ENCODE measurements at regions not wholly inside any gene's neighbourhood (a gene's known extent, or its start where the extent isn't known, plus 50 kb on each side); places are given as distances from the start of the nearest gene placed in this dataset.

DNA sequence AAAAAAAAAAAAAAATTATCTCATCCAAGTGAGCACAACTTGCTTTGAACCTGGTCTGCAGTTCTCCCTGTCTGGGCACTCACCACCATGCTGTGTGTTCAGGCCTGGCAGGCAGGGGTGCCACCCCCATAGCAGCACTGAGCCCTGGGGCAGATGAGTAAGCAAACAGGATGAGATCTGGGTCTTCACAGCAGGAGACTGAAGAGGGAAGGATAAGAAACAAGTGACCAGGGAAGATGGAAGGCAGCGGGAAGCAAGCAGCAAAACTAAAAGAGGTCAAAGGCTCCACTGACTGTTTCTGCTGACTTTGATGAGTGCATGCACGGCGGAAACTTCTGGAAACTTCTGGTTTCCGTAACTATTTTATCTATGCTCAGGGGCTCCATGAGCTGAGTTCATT is 133.5 kb upstream of the SOD1 start:
- H3K27me3 ChIP-seq (replicated peaks; ENCODE audit: control insufficient read depth, insufficient read depth, low read length) = no peaks in the 10 kb centered on the region
- TF ChIP-seq, protein P1, sequence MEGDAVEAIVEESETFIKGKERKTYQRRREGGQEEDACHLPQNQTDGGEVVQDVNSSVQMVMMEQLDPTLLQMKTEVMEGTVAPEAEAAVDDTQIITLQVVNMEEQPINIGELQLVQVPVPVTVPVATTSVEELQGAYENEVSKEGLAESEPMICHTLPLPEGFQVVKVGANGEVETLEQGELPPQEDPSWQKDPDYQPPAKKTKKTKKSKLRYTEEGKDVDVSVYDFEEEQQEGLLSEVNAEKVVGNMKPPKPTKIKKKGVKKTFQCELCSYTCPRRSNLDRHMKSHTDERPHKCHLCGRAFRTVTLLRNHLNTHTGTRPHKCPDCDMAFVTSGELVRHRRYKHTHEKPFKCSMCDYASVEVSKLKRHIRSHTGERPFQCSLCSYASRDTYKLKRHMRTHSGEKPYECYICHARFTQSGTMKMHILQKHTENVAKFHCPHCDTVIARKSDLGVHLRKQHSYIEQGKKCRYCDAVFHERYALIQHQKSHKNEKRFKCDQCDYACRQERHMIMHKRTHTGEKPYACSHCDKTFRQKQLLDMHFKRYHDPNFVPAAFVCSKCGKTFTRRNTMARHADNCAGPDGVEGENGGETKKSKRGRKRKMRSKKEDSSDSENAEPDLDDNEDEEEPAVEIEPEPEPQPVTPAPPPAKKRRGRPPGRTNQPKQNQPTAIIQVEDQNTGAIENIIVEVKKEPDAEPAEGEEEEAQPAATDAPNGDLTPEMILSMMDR (IDR thresholded peaks at IDR 0.05; ENCODE audit: insufficient read depth, low read length, poor library complexity, severe bottlenecking) = no peak
- no peak for DNase-seq (ENCODE audit: extremely low read depth, insufficient read length)
- H3K4me3 ChIP-seq (replicated peaks; ENCODE audit: low read depth, low read length) = no peak overlapping the region
- H3K36me3 ChIP-seq (ENCODE audit: control insufficient read depth, insufficient read depth, low read length) = no peaks in the 10 kb centered on the region

DNA sequence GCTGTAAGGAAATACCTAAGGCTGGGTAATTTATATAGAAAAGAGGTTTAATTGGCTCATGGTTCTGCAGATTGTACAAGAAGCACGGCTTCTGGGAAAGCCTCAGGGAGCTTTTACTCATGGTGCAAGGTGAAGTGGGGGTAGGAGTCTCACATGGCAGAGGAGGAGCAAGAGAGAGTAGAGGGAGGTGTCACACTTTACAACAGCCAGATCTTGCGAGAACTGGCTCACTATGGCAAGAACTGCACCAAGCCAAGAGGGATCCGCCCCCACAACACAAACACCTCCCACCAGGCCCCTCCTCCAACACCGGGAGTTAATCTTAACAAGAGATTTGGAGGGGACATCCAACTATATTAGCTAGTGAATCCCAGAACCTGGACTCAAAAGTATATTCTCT is 135.4 kb upstream of the SOD1 start:
- H3K4me3 ChIP-seq (replicated peaks; ENCODE audit: low read depth, low read length) = no peak overlapping the region
- TF ChIP-seq, protein P1 (IDR thresholded peaks at IDR 0.05; ENCODE audit: insufficient read depth, low read length, poor library complexity, severe bottlenecking) = no peak
- DNase-seq (ENCODE audit: extremely low read depth, insufficient read length) = no peak
- no peaks in the 10 kb centered on the region for H3K27me3 ChIP-seq (replicated peaks; ENCODE audit: control insufficient read depth, insufficient read depth, low read length)
- H3K36me3 ChIP-seq (ENCODE audit: control insufficient read depth, insufficient read depth, low read length) = no peaks in the 10 kb centered on the region

DNA sequence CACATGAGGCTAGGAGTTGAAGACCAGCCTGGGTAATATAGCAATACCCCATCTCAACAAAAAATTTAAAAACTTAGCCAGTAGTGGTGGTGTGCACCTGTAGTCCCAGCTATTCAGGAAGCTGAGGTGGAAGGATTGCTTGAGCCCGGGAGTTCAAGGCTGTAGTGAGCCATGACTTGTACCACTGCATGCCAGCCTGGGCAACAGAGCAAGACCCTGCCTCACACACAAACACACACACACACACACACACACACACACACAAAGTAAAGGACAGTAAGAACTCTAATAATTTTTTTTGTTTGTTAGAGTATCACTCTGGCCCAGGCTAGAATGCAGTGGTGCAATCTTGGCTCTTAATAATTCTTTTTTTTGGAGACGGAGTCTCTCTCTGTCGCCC is 138.0 kb upstream of the SOD1 start:
- Histone ChIP-seq H3K36me3 (ENCODE audit: control insufficient read depth, insufficient read depth, low read length) (no peaks in the 10 kb centered on the region), H3K27me3 (replicated peaks; ENCODE audit: control insufficient read depth, insufficient read depth, low read length) (no peaks in the 10 kb centered on the region), H3K4me3 (replicated peaks; ENCODE audit: low read depth, low read length) (no peak overlapping the region)
- DNase-seq (ENCODE audit: extremely low read depth, insufficient read length) = no peak
- TF ChIP-seq, protein P1 (IDR thresholded peaks at IDR 0.05; ENCODE audit: insufficient read depth, low read length, poor library complexity, severe bottlenecking) = no peak

DNA sequence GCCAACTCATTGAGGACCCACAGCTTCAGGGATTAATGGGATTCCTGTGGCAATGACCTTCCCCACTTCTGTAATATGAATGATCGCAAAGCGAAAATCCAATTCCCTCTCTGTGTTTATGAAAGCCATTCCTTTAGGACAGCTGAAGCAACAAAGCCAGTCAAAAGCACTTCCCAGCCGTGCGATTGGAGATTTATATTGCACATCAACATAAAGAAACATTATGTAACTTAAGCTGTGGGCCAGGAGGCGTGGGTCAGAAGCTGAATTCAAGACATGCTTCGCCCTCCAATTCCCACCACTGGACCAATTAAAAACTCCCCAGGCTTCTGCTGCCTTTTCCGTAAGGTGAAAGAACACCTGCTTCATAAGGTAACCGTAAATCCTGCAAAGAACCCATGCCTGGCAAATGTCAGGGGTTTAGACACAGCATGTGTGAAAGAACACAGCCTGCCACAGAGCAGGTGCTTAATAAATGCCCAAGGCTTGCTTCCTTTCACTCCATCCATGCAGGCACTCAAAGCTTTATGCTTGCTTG is 138.9 kb upstream of the SOD1 start:
- Histone ChIP-seq H3K27me3 (replicated peaks; ENCODE audit: control insufficient read depth, insufficient read depth, low read length) (no peaks in the 10 kb centered on the region), H3K36me3 (ENCODE audit: control insufficient read depth, insufficient read depth, low read length) (no peaks in the 10 kb centered on the region)
- TF ChIP-seq, protein P1 (IDR thresholded peaks at IDR 0.05; ENCODE audit: insufficient read depth, low read length, poor library complexity, severe bottlenecking) = no peak

DNA sequence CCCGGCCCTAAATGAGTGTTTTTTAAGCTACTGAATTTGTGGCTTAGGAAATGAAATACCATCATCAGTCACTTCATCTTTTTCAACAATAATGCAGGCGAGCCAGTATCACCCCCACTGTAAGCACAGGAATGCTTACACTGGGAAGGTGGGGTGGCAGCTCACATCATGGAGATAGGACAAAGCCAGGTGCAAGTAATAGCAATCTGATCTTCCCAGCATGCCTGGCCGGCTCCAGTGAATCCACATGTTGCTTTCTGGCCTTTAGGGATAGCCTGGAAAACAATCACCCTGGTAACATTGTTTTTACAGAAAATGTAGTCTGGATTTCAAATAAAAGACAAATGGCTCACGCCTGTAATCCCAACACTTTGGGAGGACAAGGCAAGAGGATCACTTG is 140.9 kb upstream of the SOD1 start:
- no peak for DNase-seq (ENCODE audit: extremely low read depth, insufficient read length)
- Histone ChIP-seq H3K4me3 (replicated peaks; ENCODE audit: low read depth, low read length) (no peak overlapping the region), H3K27me3 (replicated peaks; ENCODE audit: control insufficient read depth, insufficient read depth, low read length) (no peaks in the 10 kb centered on the region), H3K36me3 (ENCODE audit: control insufficient read depth, insufficient read depth, low read length) (no peaks in the 10 kb centered on the region)
- TF ChIP-seq, protein P1 (IDR thresholded peaks at IDR 0.05; ENCODE audit: insufficient read depth, low read length, poor library complexity, severe bottlenecking) = no peak

More for the DNA sequence above, 138.9 kb upstream of the SOD1 start:
- no peak for DNase-seq (ENCODE audit: extremely low read depth, insufficient read length)
- no peak overlapping the region for H3K4me3 ChIP-seq (replicated peaks; ENCODE audit: low read depth, low read length)

Measured in GM06990 (cell line).